ENCODE measurements at regions not wholly inside any gene's neighbourhood (a gene's known extent, or its start where the extent isn't known, plus 50 kb on each side); places are given as distances from the start of the nearest gene placed in this dataset.
"Not testable (repeated sequence)": the region's sequence is repeated elsewhere in the genome, so short reads cannot be mapped to it uniquely, and the experiment has no call there.

DNA sequence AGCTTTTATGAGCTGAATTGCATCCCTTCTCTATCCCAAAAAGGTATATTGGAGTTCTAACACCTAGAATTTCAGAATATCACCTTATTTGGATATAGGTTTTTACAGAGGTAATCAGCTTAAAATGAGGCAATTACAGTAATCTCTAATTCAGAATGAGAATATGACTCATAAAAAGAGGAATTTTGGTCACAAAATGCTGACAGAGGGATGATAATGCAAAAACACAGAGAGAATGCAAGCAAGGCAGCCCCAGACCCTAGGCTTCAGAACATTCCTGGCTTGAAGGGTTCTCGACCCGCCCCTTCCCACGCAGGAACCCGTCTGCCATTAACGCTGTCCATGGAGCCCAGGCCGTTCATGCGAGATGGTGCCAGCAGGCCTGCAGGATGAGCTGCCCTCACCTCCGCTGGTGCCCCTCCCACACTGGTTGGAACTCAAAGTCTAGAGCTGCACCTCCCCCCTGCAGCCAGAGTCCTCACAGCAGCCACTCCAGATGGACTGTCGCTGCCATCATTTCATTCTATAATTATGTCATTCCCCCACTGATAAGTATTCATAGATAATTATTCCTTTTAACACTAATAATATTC, 1173.4 kb upstream of the ACO1 start:
- Histone ChIP-seq H3K4me1 (no peaks in the 10 kb centered on the region), H3K27ac (no peak overlapping the region), H3K27me3 (no peaks in the 10 kb centered on the region), H3K9me3 (no peaks in the 10 kb centered on the region), H3K36me3 (no peaks in the 10 kb centered on the region), H3K4me3 (replicated peaks in 1 of 3) (no peak overlapping the region)
- intact Hi-C loops (cut with DNase I) = no loop called here
- DNase-seq = no peak
- TF ChIP-seq POLR2A (IDR thresholded peaks at IDR 0.05) (no peak), CTCF (IDR thresholded peaks at IDR 0.05) (no peak)
- 79 to 85% methylated on average over 9 of the region's 9 CpGs for WGBS, 2 donors

DNA sequence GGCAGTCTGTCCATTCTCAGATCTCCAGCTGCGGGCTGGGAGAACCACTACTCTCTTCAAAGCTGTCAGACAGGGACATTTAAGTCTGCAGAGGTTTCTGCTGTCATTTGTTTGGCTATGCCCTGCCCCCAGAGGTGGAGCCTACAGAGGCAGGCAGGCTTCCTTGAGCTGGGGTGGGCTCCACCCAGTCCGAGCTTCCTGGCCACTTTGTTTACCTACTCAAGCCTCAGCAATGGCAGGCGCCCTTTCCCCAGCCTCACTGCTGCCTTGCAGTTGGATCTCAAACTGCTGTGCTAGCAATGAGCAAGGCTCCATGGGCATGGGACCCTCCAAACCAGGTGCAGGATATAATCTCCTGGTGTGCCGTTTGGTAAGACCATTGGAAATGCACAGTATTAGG, 1154.5 kb upstream of the ACO1 start:
- H3K4me3 ChIP-seq (replicated peaks in 1 of 3); intact Hi-C loops (cut with DNase I): not testable (repeated sequence)
- 79 to 88% methylated on average over 4 of the region's 4 CpGs for WGBS, 2 donors

DNA sequence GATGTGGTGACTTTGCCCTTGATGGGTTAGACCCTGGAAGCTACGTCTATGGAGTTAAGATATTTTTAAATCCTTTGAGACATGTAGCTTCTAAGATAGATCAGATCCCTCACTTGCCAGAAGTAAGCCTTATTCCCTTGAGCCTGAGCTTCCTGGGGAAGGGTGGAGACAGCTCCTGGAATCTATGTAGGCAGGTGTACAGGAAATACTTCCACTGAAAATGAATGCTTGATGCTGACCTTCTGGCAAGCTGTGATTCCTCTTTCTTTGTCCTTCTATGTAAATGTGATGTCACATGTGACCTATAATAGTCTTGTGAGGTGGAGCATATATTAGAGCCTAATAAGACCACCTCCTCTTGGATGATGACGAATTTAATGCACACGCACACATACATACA, 1152.0 kb upstream of the ACO1 start:
- intact Hi-C loops (cut with DNase I) = no loop called here
- H3K36me3 ChIP-seq = no peaks in the 10 kb centered on the region
- WGBS, 2 donors = 70 to 85% methylated on average over 3 of the region's 3 CpGs
- H3K27ac ChIP-seq = no peak overlapping the region
- H3K4me3 ChIP-seq (replicated peaks in 1 of 3) = no peak overlapping the region
- TF ChIP-seq POLR2A (IDR thresholded peaks at IDR 0.05) (no peak), CTCF (IDR thresholded peaks at IDR 0.05) (no peak)
- H3K9me3 ChIP-seq = no peaks in the 10 kb centered on the region
- no peak for DNase-seq
- H3K27me3 ChIP-seq = no peaks in the 10 kb centered on the region
- H3K4me1 ChIP-seq = no peaks in the 10 kb centered on the region

More for the DNA sequence above, 1154.5 kb upstream of the ACO1 start:
- not testable (repeated sequence) for DNase-seq, H3K36me3 ChIP-seq, H3K27me3 ChIP-seq, H3K4me1 ChIP-seq, H3K9me3 ChIP-seq, H3K27ac ChIP-seq

GRCh38 chr9:31236344-31236743, 1148.1 kb upstream of the ACO1 start:
- intact Hi-C loops (cut with DNase I) = no loop called here
- Histone ChIP-seq H3K27me3 (no peaks in the 10 kb centered on the region), H3K36me3 (no peaks in the 10 kb centered on the region), H3K9me3 (no peaks in the 10 kb centered on the region), H3K4me3 (replicated peaks in 1 of 3) (no peak overlapping the region), H3K4me1 (no peaks in the 10 kb centered on the region), H3K27ac (no peak overlapping the region)
- no peak for TF ChIP-seq POLR2A (IDR thresholded peaks at IDR 0.05)
- TF ChIP-seq CTCF (IDR thresholded peaks at IDR 0.05) = no peak
- 34 to 46% methylated on average over 2 of the region's 2 CpGs for WGBS, 2 donors
- no peak for DNase-seq

GRCh38 chr9:31243386-31243785, 1141.1 kb upstream of the ACO1 start:
- Histone ChIP-seq H3K9me3 (no peaks in the 10 kb centered on the region), H3K4me3 (replicated peaks in 1 of 3) (no peak overlapping the region), H3K27ac (no peak overlapping the region), H3K27me3 (no peaks in the 10 kb centered on the region), H3K4me1 (no peaks in the 10 kb centered on the region), H3K36me3 (no peaks in the 10 kb centered on the region)
- 58 to 60% methylated on average over 1 of the region's 1 CpG for WGBS, 2 donors
- TF ChIP-seq CTCF (IDR thresholded peaks at IDR 0.05) (no peak), POLR2A (IDR thresholded peaks at IDR 0.05) (no peak)
- DNase-seq = no peak
- intact Hi-C loops (cut with DNase I) = no loop called here

- Histone ChIP-seq H3K4me1 (no peaks in the 10 kb centered on the region), H3K27me3 (no peaks in the 10 kb centered on the region), H3K36me3 (no peaks in the 10 kb centered on the region), H3K27ac (no peak overlapping the region), H3K9me3 (no peaks in the 10 kb centered on the region), H3K4me3 (replicated peaks in 1 of 3) (no peak overlapping the region)
- 39 to 80% methylated on average over 1 of the region's 1 CpG for WGBS, 2 donors
- TF ChIP-seq POLR2A (IDR thresholded peaks at IDR 0.05) (no peak), CTCF (IDR thresholded peaks at IDR 0.05) (no peak)
- intact Hi-C loops (cut with DNase I) = no loop called here
- DNase-seq = no peak
Observed at GRCh38 chr9:31248156-31248555, 1136.3 kb upstream of the ACO1 start.

Measured in thyroid gland (tissue), 4 donors.